MM.1S (cell line): ENCODE measurements at regions not wholly inside any gene's neighbourhood (a gene's known extent, or its start where the extent isn't known, plus 50 kb on each side); places are given as distances from the start of the nearest gene placed in this dataset.

Experiments used
- EZH2phosphoT487 ChIP-seq: fragments of 300-600 bp; sonication (generic); IDR thresholded peaks from 2 replicates; pipeline ENCODE4 v1.6.1; 2018; ENCODE audit warnings: antibody characterized with exemption, low read length
- TF ChIP-seq, protein P1 (sequence below): fragments of 300-600 bp; sonication (generic); IDR thresholded peaks from 2 replicates; pipeline ENCODE4 v1.5.1; 2016; ENCODE audit warnings: antibody characterized with exemption, low read length, mixed read lengths

DNA sequence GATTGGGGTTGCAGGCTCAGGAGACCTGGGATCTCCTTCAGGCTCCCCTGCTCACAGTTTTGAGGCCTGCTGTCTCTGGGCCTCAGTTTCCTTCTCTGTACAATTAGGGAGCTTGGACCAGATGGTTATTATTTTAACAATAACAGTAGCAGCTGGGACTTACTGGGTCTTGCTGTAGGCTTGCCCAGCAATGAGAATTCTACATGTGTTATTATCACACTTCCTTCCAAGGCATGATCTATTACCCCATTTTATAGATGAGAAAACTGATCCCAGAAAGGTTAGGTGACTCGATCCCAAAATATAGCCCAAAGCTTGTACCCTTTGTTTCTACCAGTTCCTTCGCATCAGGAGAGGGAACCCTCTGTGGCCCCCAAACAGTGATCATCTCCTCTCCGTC, 153.8 kb downstream of the PTPRU start:
- TF ChIP-seq, protein P1, sequence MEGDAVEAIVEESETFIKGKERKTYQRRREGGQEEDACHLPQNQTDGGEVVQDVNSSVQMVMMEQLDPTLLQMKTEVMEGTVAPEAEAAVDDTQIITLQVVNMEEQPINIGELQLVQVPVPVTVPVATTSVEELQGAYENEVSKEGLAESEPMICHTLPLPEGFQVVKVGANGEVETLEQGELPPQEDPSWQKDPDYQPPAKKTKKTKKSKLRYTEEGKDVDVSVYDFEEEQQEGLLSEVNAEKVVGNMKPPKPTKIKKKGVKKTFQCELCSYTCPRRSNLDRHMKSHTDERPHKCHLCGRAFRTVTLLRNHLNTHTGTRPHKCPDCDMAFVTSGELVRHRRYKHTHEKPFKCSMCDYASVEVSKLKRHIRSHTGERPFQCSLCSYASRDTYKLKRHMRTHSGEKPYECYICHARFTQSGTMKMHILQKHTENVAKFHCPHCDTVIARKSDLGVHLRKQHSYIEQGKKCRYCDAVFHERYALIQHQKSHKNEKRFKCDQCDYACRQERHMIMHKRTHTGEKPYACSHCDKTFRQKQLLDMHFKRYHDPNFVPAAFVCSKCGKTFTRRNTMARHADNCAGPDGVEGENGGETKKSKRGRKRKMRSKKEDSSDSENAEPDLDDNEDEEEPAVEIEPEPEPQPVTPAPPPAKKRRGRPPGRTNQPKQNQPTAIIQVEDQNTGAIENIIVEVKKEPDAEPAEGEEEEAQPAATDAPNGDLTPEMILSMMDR = no peak
- TF ChIP-seq EZH2phosphoT487 = no peak
